DMS 273 treated with DMSO at 0.1 percent for 48 hours (cell line): ENCODE measurements at regions not wholly inside any gene's neighbourhood (a gene's known extent, or its start where the extent isn't known, plus 50 kb on each side); places are given as distances from the start of the nearest gene placed in this dataset.

Experiments used
- DNase-seq: peaks from one replicate; lab custom pipeline; 2025; lab: John Stamatoyannopoulos, UW

- no peak for DNase-seq
These were observed 53.3 kb upstream of the CTBP2 start for GRCh38 chr10:125213541-125214282.

GRCh38 chr10:125212150-125212809 lies 51.9 kb upstream of the CTBP2 start:
- no peak for DNase-seq
